GM12878 (cell line): ENCODE measurements at regions not wholly inside any gene's neighbourhood (a gene's known extent, or its start where the extent isn't known, plus 50 kb on each side); places are given as distances from the start of the nearest gene placed in this dataset.

ENCODE experiments used
- CBX3 ChIP-seq: fragments of 200-600 bp; sonication (generic); IDR thresholded peaks from 2 replicates; pipeline ENCODE4 v1.6.1; 2016; ENCODE audit warnings: low read depth, borderline replicate concordance
- CBX5 ChIP-seq: sonication (generic); IDR thresholded peaks from 2 replicates; pipeline ENCODE4 v1.6.1; 2016; ENCODE audit warnings: low read depth, moderate library complexity, mild to moderate bottlenecking, inconsistent platforms
- CEBPB ChIP-seq, 2 experiments: fragments of 150-350 bp in 1 of 2; IDR thresholded peaks; 2 replicates each; pipeline ENCODE4 v1.6.1; 2012 to 2014; ENCODE audit warnings: low read depth in 2 of 2, low read length in 2 of 2, borderline replicate concordance in 1 of 2, inconsistent platforms in 1 of 2
- CHD1 ChIP-seq: IDR thresholded peaks from 2 replicates; pipeline ENCODE4 v1.6.1; 2012; ENCODE audit warnings: low read depth, low read length, improper control_type of control experiment
- CTCF ChIP-seq, 3 experiments: IDR thresholded peaks in 2 of 3; conservative IDR thresholded peaks in 1 of 3; 2 replicates each; pipeline ENCODE4 v1.5.1; 2011; ENCODE audit warnings: low read depth in 3 of 3, low read length in 3 of 3, mild to moderate bottlenecking in 3 of 3, control low read depth in 2 of 3, moderate library complexity in 2 of 3, inconsistent platforms in 1 of 3, mixed read lengths in 1 of 3; ENCODE audit not compliant: control insufficient read depth in 2 of 3, insufficient read depth in 1 of 3; ENCODE audit errors: extremely low read depth in 1 of 3
- EZH2 ChIP-seq: IDR thresholded peaks from 2 replicates; pipeline ENCODE4 v1.6.1; 2012; ENCODE audit warnings: low read depth, mild to moderate bottlenecking, control low read depth, inconsistent platforms, low read length, borderline replicate concordance; ENCODE audit not compliant: control insufficient read depth
- KDM1A ChIP-seq: fragments of 200-600 bp; sonication (generic); IDR thresholded peaks from 2 replicates; pipeline ENCODE4 v1.6.1; 2016; ENCODE audit warnings: borderline replicate concordance
- POLR2A ChIP-seq: IDR thresholded peaks from 2 replicates; pipeline ENCODE4 v1.6.1; 2011; ENCODE audit warnings: low read depth, mild to moderate bottlenecking, low read length
- RAD51 ChIP-seq: fragments of 450-650 bp; IDR thresholded peaks from 2 replicates; pipeline ENCODE4 v1.6.1; 2016; ENCODE audit warnings: moderate library complexity, mild to moderate bottlenecking, inconsistent platforms
- SIX5 ChIP-seq: IDR thresholded peaks from 2 replicates; pipeline ENCODE4 v1.6.1; 2011; ENCODE audit warnings: mild to moderate bottlenecking, low read depth, low read length, moderate library complexity; ENCODE audit not compliant: severe bottlenecking
- SUZ12 ChIP-seq: fragments of 200-600 bp; sonication (generic); IDR thresholded peaks from one replicate; pipeline ENCODE4 v1.6.1; 2018; ENCODE audit warnings: antibody characterized with exemption, mild to moderate bottlenecking; ENCODE audit not compliant: unreplicated experiment
- TF ChIP-seq, protein P1 (sequence below): IDR thresholded peaks from 2 replicates; pipeline ENCODE4 v1.6.1; 2011; ENCODE audit warnings: low read depth, low read length, improper control_type of control experiment, borderline replicate concordance

- TF ChIP-seq CBX3 (no peak), CTCF (IDR thresholded peaks at IDR 0.05 in 2 of 3, conservative IDR thresholded peaks at IDR 0.05 in 1 of 3; ENCODE audit: control insufficient read depth in 2 of 3, extremely low read depth in 1 of 3, insufficient read depth in 1 of 3, low read depth in 3 of 3, low read length in 3 of 3) (no peak), POLR2A (no peak), SIX5 (no peak), SUZ12 (no peak), RAD51 (no peak), EZH2 (no peak), CEBPB (IDR thresholded peaks at IDR 0.05; ENCODE audit: borderline replicate concordance in 1 of 2, low read depth in 2 of 2, low read length in 2 of 2) (no peak), KDM1A (no peak), CBX5 (no peak), CHD1 (no peak)
- TF ChIP-seq, protein P1, sequence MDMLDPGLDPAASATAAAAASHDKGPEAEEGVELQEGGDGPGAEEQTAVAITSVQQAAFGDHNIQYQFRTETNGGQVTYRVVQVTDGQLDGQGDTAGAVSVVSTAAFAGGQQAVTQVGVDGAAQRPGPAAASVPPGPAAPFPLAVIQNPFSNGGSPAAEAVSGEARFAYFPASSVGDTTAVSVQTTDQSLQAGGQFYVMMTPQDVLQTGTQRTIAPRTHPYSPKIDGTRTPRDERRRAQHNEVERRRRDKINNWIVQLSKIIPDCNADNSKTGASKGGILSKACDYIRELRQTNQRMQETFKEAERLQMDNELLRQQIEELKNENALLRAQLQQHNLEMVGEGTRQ: no peak
These were observed 73.8 kb downstream of the HRH4 start for GRCh38 chr18:24534271-24534670.
